OCI-LY7 (cell line): ENCODE measurements at regions not wholly inside any gene's neighbourhood (a gene's known extent, or its start where the extent isn't known, plus 50 kb on each side); places are given as distances from the start of the nearest gene placed in this dataset. TPM values are rescaled to one million over a fixed set of nuclear protein-coding genes. Genes with fewer than 3 reads are reported as not detected.

ENCODE experiments used
- BruUV-seq: library from RNA; stranded (reverse); fragments of 400-500 nt; replicated peaks from 2 replicates; lab custom pipeline; 2021; lab: Mats Ljungman, UMichigan
- CTCF ChIA-PET: fragments of 300-600 bp; sonication (Branson Sonifier 250); formaldehyde crosslinking; loops from one replicate; lab custom pipeline; 2022; ENCODE audit warnings: antibody characterized with exemption; ENCODE audit not compliant: unreplicated experiment; lab: Charles Lee
- POLR2A ChIA-PET: fragments of 300-600 bp; sonication (Branson Sonifier 250); formaldehyde crosslinking; loops from one replicate; lab custom pipeline; 2022; ENCODE audit warnings: antibody characterized with exemption; lab: Charles Lee
- DNase-seq: peaks from one replicate; pipeline ENCODE4 v3.0.0-alpha.2; 2015; ENCODE audit warnings: low spot score
- H2AFZ ChIP-seq: fragments of 200-600 bp; sonication (generic), shearing (Covaris generic); 2 replicates; pipeline ENCODE4 v1.6.1; 2014; ENCODE audit warnings: mild to moderate bottlenecking, antibody characterized with exemption, low read length, moderate library complexity
- H3K27ac ChIP-seq: fragments of 200-600 bp; sonication (generic); 2 replicates; pipeline ENCODE4 v1.5.1; 2014; ENCODE audit warnings: mixed run types, low read depth, mild to moderate bottlenecking, moderate library complexity, low read length, inconsistent platforms; ENCODE audit not compliant: poor library complexity, severe bottlenecking
- H3K36me3 ChIP-seq: fragments of 200-600 bp; sonication (generic); 2 replicates; pipeline ENCODE4 v1.6.1; 2014; ENCODE audit warnings: mild to moderate bottlenecking, antibody characterized with exemption, low read length, moderate library complexity, mixed read lengths; ENCODE audit not compliant: insufficient read depth
- H3K4me1 ChIP-seq: fragments of 200-600 bp; sonication (generic); 2 replicates; pipeline ENCODE4 v1.5.1; 2014; ENCODE audit warnings: mild to moderate bottlenecking, low read length; ENCODE audit not compliant: insufficient read depth, poor library complexity, severe bottlenecking
- H3K4me2 ChIP-seq: fragments of 200-600 bp; sonication (generic); 2 replicates; pipeline ENCODE4 v1.6.1; 2014; ENCODE audit warnings: mild to moderate bottlenecking, low read length
- H3K4me3 ChIP-seq: fragments of 200-600 bp; sonication (generic); 2 replicates; pipeline ENCODE4 v1.5.1; 2014; ENCODE audit warnings: mild to moderate bottlenecking, low read depth, low read length; ENCODE audit not compliant: poor library complexity, severe bottlenecking
- H3K79me2 ChIP-seq: fragments of 200-600 bp; sonication (generic); 2 replicates; pipeline ENCODE4 v1.6.1; 2016; ENCODE audit warnings: low read depth, mild to moderate bottlenecking, low read length, moderate library complexity, mixed read lengths; ENCODE audit not compliant: insufficient read depth
- H3K9me2 ChIP-seq: fragments of 200-600 bp; sonication (generic); 2 replicates; pipeline ENCODE4 v1.6.1; 2016; ENCODE audit warnings: mild to moderate bottlenecking, low read length, mixed read lengths; ENCODE audit not compliant: insufficient read depth
- H3K9me3 ChIP-seq: fragments of 200-600 bp; sonication (generic); 2 replicates; pipeline ENCODE4 v1.6.1; 2014; ENCODE audit warnings: mild to moderate bottlenecking, mixed run types, low read length, mixed read lengths
- H4K20me1 ChIP-seq: fragments of 200-600 bp; sonication (generic); 2 replicates; pipeline ENCODE4 v1.6.1; 2014; ENCODE audit warnings: mild to moderate bottlenecking, antibody characterized with exemption, low read length, moderate library complexity, mixed read lengths; ENCODE audit not compliant: insufficient read depth
- EZH2phosphoT487 ChIP-seq: fragments of 200-600 bp; sonication (generic); IDR thresholded peaks from 2 replicates; pipeline ENCODE4 v1.6.1; 2018; ENCODE audit warnings: low read depth, borderline replicate concordance, mild to moderate bottlenecking, mixed run types, antibody characterized with exemption, low read length, moderate library complexity, mixed read lengths
- intact Hi-C: fragments of 100-400 bp; cut with micrococcal nuclease; formaldehyde crosslinking; loops from one replicate; pipeline ENCODE4 v1.10.0; 2022; ENCODE audit not compliant: unreplicated experiment
- small RNA-seq: library from RNA; depleted of rRNA; stranded (forward); fragments of <200 nt; gene quantifications from one replicate; pipeline ENCODE3, GENCODE V24; 2014
- TF ChIP-seq, protein P1 (sequence below): fragments of 200-600 bp; sonication (generic); conservative IDR thresholded peaks from 2 replicates; pipeline ENCODE4 v1.5.1; 2014; ENCODE audit warnings: mild to moderate bottlenecking, antibody characterized with exemption, low read length, moderate library complexity, mixed read lengths

DNA sequence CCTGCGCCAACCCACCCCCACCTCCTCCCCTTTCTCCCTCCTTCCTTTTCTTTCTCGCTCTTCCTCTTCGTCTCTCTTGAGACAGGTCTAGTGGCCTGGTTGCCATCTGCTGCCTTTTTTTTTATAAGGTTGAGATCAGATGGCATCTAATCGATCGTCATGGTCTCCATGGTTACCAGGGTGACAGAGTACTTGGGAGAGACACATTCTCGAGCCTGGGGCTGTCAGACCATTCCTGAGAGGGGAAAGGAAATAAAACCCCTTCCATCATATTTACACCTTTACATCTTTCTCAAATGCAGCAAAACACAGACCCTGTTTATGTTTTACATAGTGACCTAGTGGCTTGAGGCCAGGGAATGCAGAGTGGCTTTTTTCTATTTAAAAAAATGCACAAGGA is 53.5 kb upstream of the SLC22A15 start:
- ChIA-PET POLR2A (interaction anchor here (0.7 to 1.0 kb wide), 2 partner anchors 19 to 453 kb away, joined by 3 to 5 read pairs; no protein-coding TSS in a partner anchor), CTCF (no interaction called here)
- Histone ChIP-seq H2AFZ (no peak overlapping the region), H3K4me2 (no peak overlapping the region), H3K4me3 (no peak overlapping the region), H3K9me3 (no peaks in the 10 kb centered on the region), H3K9me2 (no peaks in the 10 kb centered on the region), H3K36me3 (no peaks in the 10 kb centered on the region), H4K20me1 (no peaks in the 10 kb centered on the region), H3K4me1 (no peaks in the 10 kb centered on the region), H3K27ac (no peak overlapping the region), H3K79me2 (no peaks in the 10 kb centered on the region)
- no TSS peak for BruUV-seq
- TF ChIP-seq, protein P1, sequence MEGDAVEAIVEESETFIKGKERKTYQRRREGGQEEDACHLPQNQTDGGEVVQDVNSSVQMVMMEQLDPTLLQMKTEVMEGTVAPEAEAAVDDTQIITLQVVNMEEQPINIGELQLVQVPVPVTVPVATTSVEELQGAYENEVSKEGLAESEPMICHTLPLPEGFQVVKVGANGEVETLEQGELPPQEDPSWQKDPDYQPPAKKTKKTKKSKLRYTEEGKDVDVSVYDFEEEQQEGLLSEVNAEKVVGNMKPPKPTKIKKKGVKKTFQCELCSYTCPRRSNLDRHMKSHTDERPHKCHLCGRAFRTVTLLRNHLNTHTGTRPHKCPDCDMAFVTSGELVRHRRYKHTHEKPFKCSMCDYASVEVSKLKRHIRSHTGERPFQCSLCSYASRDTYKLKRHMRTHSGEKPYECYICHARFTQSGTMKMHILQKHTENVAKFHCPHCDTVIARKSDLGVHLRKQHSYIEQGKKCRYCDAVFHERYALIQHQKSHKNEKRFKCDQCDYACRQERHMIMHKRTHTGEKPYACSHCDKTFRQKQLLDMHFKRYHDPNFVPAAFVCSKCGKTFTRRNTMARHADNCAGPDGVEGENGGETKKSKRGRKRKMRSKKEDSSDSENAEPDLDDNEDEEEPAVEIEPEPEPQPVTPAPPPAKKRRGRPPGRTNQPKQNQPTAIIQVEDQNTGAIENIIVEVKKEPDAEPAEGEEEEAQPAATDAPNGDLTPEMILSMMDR, result no peak
- no peak for TF ChIP-seq EZH2phosphoT487
- no peak for DNase-seq
- intact Hi-C loops, result no loop called here

DNA sequence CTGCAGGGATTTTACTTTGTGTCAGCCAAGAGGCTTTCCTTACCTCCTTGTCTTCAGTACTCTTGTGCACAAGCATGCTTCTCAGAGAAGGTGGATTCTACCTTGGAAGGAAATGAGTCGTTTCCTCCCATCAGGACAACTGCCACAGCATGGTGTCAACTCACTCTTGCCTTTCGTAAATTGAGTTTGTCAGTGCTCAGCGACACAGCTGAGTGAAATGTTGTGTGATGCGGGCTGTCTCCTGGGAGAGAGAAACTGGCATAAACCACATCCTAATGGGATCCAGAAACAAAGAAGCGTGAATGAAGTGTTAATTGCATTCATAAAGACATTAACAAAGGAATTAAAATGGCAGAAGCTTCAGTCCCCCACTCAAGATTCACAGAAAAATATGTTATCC is 51.5 kb upstream of the SLC22A15 start:
- no peaks in the 10 kb centered on the region for H4K20me1 ChIP-seq
- no peaks in the 10 kb centered on the region for H3K9me2 ChIP-seq
- ChIA-PET CTCF (no interaction called here), POLR2A (interaction anchor here (1.2 kb wide), 1 partner anchor 47 kb away, joined by 3 read pairs; no protein-coding TSS in a partner anchor)
- no peak overlapping the region for H2AFZ ChIP-seq
- no peak for DNase-seq
- H3K4me1 ChIP-seq, result no peaks in the 10 kb centered on the region
- H3K36me3 ChIP-seq, result no peaks in the 10 kb centered on the region
- no TSS peak for BruUV-seq
- no peaks in the 10 kb centered on the region for H3K9me3 ChIP-seq
- intact Hi-C loops, result no loop called here
- no peak overlapping the region for H3K4me2 ChIP-seq
- H3K27ac ChIP-seq, result no peak overlapping the region
- no peaks in the 10 kb centered on the region for H3K79me2 ChIP-seq
- no peak overlapping the region for H3K4me3 ChIP-seq
- TF ChIP-seq, protein P1, result no peak
- no peak for TF ChIP-seq EZH2phosphoT487

GRCh38 chr1:115925467-115925866 is 50.8 kb upstream of the SLC22A15 start:
- no peak overlapping the region for H3K27ac ChIP-seq
- H2AFZ ChIP-seq, result no peak overlapping the region
- TF ChIP-seq EZH2phosphoT487, result no peak
- TF ChIP-seq, protein P1, result no peak
- CTCF ChIA-PET, result no interaction called here
- no TSS peak for BruUV-seq
- intact Hi-C loops, result no loop called here
- no peak for DNase-seq
- H3K4me3 ChIP-seq, result no peak overlapping the region
- H3K9me3 ChIP-seq, result no peaks in the 10 kb centered on the region
- POLR2A ChIA-PET, result no interaction called here
- no peaks in the 10 kb centered on the region for H3K79me2 ChIP-seq
- no peaks in the 10 kb centered on the region for H4K20me1 ChIP-seq
- no peak overlapping the region for H3K4me2 ChIP-seq
- H3K36me3 ChIP-seq, result no peaks in the 10 kb centered on the region
- H3K9me2 ChIP-seq, result no peaks in the 10 kb centered on the region
- no peaks in the 10 kb centered on the region for H3K4me1 ChIP-seq

Small RNAs in the stretch of these regions (small RNA-seq; reads per million reads assigned to genes)
- gene AL357137.1, result not detected
